ENCODE measurements at regions not wholly inside any gene's neighbourhood (a gene's known extent, or its start where the extent isn't known, plus 50 kb on each side); places are given as distances from the start of the nearest gene placed in this dataset.

DNA sequence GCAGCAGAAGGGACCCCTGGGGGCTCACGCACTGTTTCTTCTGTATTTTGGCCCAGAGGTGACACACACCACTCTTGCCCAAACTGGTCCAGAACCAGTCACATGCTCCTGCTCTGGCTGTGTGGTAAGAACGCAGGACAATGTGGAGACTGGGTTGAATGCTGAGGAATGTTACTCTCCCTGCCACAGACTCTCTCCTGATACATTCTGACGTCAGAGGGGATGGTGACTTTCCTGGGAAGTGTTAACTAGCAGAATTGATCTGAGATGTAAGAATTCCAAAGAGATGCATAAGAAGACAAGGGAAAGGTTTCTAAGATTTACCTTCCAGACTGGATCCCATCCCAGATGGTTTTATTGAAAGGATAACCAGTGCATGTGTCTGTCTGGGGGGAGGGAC lies 100.8 kb downstream of the ASB1 start:
- TF ChIP-seq, protein P1, sequence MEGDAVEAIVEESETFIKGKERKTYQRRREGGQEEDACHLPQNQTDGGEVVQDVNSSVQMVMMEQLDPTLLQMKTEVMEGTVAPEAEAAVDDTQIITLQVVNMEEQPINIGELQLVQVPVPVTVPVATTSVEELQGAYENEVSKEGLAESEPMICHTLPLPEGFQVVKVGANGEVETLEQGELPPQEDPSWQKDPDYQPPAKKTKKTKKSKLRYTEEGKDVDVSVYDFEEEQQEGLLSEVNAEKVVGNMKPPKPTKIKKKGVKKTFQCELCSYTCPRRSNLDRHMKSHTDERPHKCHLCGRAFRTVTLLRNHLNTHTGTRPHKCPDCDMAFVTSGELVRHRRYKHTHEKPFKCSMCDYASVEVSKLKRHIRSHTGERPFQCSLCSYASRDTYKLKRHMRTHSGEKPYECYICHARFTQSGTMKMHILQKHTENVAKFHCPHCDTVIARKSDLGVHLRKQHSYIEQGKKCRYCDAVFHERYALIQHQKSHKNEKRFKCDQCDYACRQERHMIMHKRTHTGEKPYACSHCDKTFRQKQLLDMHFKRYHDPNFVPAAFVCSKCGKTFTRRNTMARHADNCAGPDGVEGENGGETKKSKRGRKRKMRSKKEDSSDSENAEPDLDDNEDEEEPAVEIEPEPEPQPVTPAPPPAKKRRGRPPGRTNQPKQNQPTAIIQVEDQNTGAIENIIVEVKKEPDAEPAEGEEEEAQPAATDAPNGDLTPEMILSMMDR (IDR thresholded peaks at IDR 0.05; ENCODE audit: low read length), result no peak
- TF ChIP-seq EZH2phosphoT487 (IDR thresholded peaks at IDR 0.05; ENCODE audit: low read length), result no peak
